ENCODE measurements at regions not wholly inside any gene's neighbourhood (a gene's known extent, or its start where the extent isn't known, plus 50 kb on each side); places are given as distances from the start of the nearest gene placed in this dataset.
"Not testable (repeated sequence)": the region's sequence is repeated elsewhere in the genome, so short reads cannot be mapped to it uniquely, and the experiment has no call there.

DNA sequence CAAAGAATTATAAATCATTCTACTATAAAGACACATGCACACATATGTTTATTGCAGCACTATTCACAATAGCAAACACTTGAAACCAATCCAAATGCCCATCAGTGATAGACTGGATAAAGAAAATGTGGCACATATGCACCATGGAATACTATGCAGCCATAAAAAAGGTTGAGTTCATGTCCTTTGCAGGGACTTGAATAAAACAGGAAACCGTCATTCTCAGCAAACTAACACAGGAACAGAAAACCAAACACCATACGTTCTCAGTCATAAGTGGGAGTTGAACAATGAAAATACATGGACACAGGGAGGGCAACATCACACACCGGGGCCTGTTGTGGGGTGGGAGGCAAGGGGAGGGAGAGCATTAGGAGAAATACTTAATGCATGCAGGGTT, 538.9 kb downstream of the FRK start:
- H2AK5ac ChIP-seq (ENCODE audit: low read length); H3K79me2 ChIP-seq (ENCODE audit: control insufficient read depth, insufficient read depth, low read length); H3K27me3 ChIP-seq (ENCODE audit: insufficient read depth, low read length, poor library complexity); H2BK5ac ChIP-seq (ENCODE audit: low read length); H2BK120ac ChIP-seq (ENCODE audit: low read depth, low read length); H4K5ac ChIP-seq (ENCODE audit: low read length); H3K9ac ChIP-seq (ENCODE audit: low read length); H3K23ac ChIP-seq (ENCODE audit: low read length); H3K4me1 ChIP-seq (ENCODE audit: control insufficient read depth, low read depth, low read length); H3K27ac ChIP-seq (ENCODE audit: low read depth, low read length); H3K4ac ChIP-seq (ENCODE audit: low read depth, low read length); H3K79me1 ChIP-seq (ENCODE audit: low read length); DNase-seq; H3K56ac ChIP-seq (ENCODE audit: low read length); H3K18ac ChIP-seq (ENCODE audit: low read length); H3K36me3 ChIP-seq (ENCODE audit: control insufficient read depth, insufficient read depth, low read length); H2BK15ac ChIP-seq (replicated peaks; ENCODE audit: low read depth); H4K8ac ChIP-seq (ENCODE audit: low read depth, low read length); H3K4me2 ChIP-seq (ENCODE audit: low read length); H3K4me3 ChIP-seq (ENCODE audit: low read length): not testable (repeated sequence)
- WGBS (ENCODE audit: extremely low coverage, insufficient coverage, low lambda C conversion rate): no CpG with 5 or more reads among the region's 3 CpGs

DNA sequence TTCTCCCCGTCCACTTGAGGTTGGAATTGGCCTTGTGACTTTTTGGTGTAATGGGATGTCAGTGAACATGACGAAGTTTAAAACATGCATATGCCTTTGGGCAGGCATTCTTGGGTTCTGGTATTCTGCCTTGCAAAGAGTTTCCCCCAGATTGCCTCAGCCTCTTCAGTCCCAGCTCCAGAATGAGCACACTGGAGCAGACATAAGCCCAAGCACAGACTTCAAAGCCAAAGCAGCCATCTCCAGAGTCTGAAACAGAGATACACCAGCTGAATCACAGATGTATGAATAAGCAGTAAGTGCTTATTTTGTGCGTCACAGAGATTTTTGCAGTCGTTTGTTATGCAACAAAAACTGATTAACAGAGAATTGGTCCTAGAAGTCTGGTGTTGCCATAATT, 546.0 kb downstream of the FRK start:
- no peaks in the 10 kb centered on the region for H3K36me3 ChIP-seq (ENCODE audit: control insufficient read depth, insufficient read depth, low read length)
- no peak overlapping the region for H4K8ac ChIP-seq (ENCODE audit: low read depth, low read length)
- H3K4me2 ChIP-seq (ENCODE audit: low read length): no peak overlapping the region
- H3K18ac ChIP-seq (ENCODE audit: low read length): no peak overlapping the region
- no peak overlapping the region for H3K27ac ChIP-seq (ENCODE audit: low read depth, low read length)
- no peaks in the 10 kb centered on the region for H3K27me3 ChIP-seq (ENCODE audit: insufficient read depth, low read length, poor library complexity)
- H2BK5ac ChIP-seq (ENCODE audit: low read length): no peak overlapping the region
- peak; percentile 22 for DNase-seq
- no peak overlapping the region for H3K9ac ChIP-seq (ENCODE audit: low read length)
- H3K79me1 ChIP-seq (ENCODE audit: low read length): no peaks in the 10 kb centered on the region
- no peak overlapping the region for H2BK15ac ChIP-seq (replicated peaks; ENCODE audit: low read depth)
- H2AK5ac ChIP-seq (ENCODE audit: low read length): no peak overlapping the region
- WGBS (ENCODE audit: extremely low coverage, insufficient coverage, low lambda C conversion rate): no CpG with 5 or more reads among the region's 4 CpGs
- H3K4ac ChIP-seq (ENCODE audit: low read depth, low read length): no peak overlapping the region
- H3K4me3 ChIP-seq (ENCODE audit: low read length): no peak overlapping the region
- H3K4me1 ChIP-seq (ENCODE audit: control insufficient read depth, low read depth, low read length): no peaks in the 10 kb centered on the region
- no peaks in the 10 kb centered on the region for H3K79me2 ChIP-seq (ENCODE audit: control insufficient read depth, insufficient read depth, low read length)
- no peak overlapping the region for H4K5ac ChIP-seq (ENCODE audit: low read length)
- H3K56ac ChIP-seq (ENCODE audit: low read length): no peak overlapping the region
- H3K23ac ChIP-seq (ENCODE audit: low read length): no peak overlapping the region
- no peak overlapping the region for H2BK120ac ChIP-seq (ENCODE audit: low read depth, low read length)

DNA sequence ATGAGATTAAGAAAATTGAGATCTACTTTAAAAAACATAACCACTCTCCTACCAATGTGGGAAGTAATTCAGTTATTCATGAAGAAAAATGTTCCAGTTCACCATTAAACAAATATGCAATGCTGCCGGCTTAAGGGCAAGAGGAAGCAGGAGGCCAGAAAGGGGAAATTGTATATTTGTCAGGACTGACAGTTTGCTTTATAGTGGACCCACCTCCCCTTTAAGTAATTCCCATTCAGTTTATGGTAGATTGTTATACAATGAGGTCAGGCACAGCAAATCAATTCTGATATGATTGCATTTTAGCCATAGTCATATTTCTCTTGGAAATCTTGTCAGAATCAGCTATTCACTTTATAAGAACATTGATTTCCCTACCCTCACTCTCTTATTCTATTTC, 547.8 kb downstream of the FRK start:
- Histone ChIP-seq H3K4me2 (ENCODE audit: low read length) (no peak overlapping the region), H2BK5ac (ENCODE audit: low read length) (no peak overlapping the region), H2AK5ac (ENCODE audit: low read length) (no peak overlapping the region), H3K27me3 (ENCODE audit: insufficient read depth, low read length, poor library complexity) (no peaks in the 10 kb centered on the region), H3K4ac (ENCODE audit: low read depth, low read length) (no peak overlapping the region), H4K5ac (ENCODE audit: low read length) (no peak overlapping the region), H3K36me3 (ENCODE audit: control insufficient read depth, insufficient read depth, low read length) (no peaks in the 10 kb centered on the region), H4K8ac (ENCODE audit: low read depth, low read length) (no peak overlapping the region), H3K4me1 (ENCODE audit: control insufficient read depth, low read depth, low read length) (no peaks in the 10 kb centered on the region), H3K56ac (ENCODE audit: low read length) (no peak overlapping the region), H3K4me3 (ENCODE audit: low read length) (no peak overlapping the region), H3K18ac (ENCODE audit: low read length) (no peak overlapping the region), H2BK120ac (ENCODE audit: low read depth, low read length) (no peak overlapping the region), H3K27ac (ENCODE audit: low read depth, low read length) (no peak overlapping the region), H3K23ac (ENCODE audit: low read length) (no peak overlapping the region), H3K79me1 (ENCODE audit: low read length) (no peaks in the 10 kb centered on the region), H2BK15ac (replicated peaks; ENCODE audit: low read depth) (no peak overlapping the region), H3K9ac (ENCODE audit: low read length) (no peak overlapping the region), H3K79me2 (ENCODE audit: control insufficient read depth, insufficient read depth, low read length) (no peaks in the 10 kb centered on the region)
- WGBS (ENCODE audit: extremely low coverage, insufficient coverage, low lambda C conversion rate): no CpG with 5 or more reads among the region's 1 CpG
- DNase-seq: no peak

DNA sequence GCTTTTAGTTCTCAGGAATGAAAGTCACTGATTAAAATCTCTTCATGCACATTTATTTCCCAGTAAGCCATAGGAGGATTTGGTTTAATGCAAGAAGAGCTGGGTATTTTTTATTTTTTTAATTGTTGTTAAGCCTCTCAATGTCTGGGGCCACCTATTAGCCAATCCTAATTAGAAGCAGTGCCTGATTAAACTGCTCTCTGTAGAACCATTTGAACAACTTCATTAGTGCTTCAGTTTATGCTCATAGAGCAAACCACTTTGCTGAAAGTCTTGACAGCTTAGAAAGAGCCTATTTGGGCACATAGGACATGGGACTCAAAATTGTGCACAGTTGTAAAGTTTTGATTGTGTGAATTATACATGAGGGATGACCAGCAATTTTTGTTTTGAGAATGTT, 548.9 kb downstream of the FRK start:
- Histone ChIP-seq H3K23ac (ENCODE audit: low read length) (no peak overlapping the region), H3K56ac (ENCODE audit: low read length) (no peak overlapping the region), H3K4ac (ENCODE audit: low read depth, low read length) (no peak overlapping the region), H3K4me1 (ENCODE audit: control insufficient read depth, low read depth, low read length) (no peaks in the 10 kb centered on the region), H3K79me1 (ENCODE audit: low read length) (no peaks in the 10 kb centered on the region), H3K18ac (ENCODE audit: low read length) (no peak overlapping the region), H3K79me2 (ENCODE audit: control insufficient read depth, insufficient read depth, low read length) (no peaks in the 10 kb centered on the region), H3K4me3 (ENCODE audit: low read length) (no peak overlapping the region), H4K8ac (ENCODE audit: low read depth, low read length) (no peak overlapping the region), H2BK5ac (ENCODE audit: low read length) (no peak overlapping the region), H3K9ac (ENCODE audit: low read length) (no peak overlapping the region), H3K4me2 (ENCODE audit: low read length) (no peak overlapping the region), H3K27ac (ENCODE audit: low read depth, low read length) (no peak overlapping the region), H4K5ac (ENCODE audit: low read length) (no peak overlapping the region), H2AK5ac (ENCODE audit: low read length) (no peak overlapping the region), H3K27me3 (ENCODE audit: insufficient read depth, low read length, poor library complexity) (no peaks in the 10 kb centered on the region), H3K36me3 (ENCODE audit: control insufficient read depth, insufficient read depth, low read length) (no peaks in the 10 kb centered on the region), H2BK15ac (replicated peaks; ENCODE audit: low read depth) (no peak overlapping the region), H2BK120ac (ENCODE audit: low read depth, low read length) (no peak overlapping the region)
- DNase-seq: no peak

DNA sequence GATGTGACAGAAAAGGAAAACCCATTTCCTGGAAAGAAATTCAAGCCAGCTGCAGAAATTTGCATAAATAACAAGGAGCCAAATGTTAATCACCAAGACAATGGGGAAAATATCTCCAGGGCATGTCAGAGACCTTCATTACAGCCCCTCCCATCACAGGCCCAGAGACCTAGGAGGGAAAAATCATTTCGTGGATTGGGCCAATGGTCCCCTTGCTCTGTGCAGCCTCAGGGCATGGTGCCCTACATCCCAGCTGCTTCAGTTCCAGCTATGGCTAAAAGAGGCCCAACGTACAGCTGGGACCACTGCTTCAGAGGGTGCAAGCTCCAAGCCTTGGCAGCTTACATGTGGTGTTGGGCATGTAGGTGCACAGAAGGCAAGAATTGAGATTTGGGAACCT, 558.3 kb downstream of the FRK start:
- H3K79me2 ChIP-seq (ENCODE audit: control insufficient read depth, insufficient read depth, low read length); H3K4me2 ChIP-seq (ENCODE audit: low read length); H2BK5ac ChIP-seq (ENCODE audit: low read length); H3K79me1 ChIP-seq (ENCODE audit: low read length); H3K4me3 ChIP-seq (ENCODE audit: low read length); H3K23ac ChIP-seq (ENCODE audit: low read length); H3K27me3 ChIP-seq (ENCODE audit: insufficient read depth, low read length, poor library complexity); H3K9ac ChIP-seq (ENCODE audit: low read length); H3K4me1 ChIP-seq (ENCODE audit: control insufficient read depth, low read depth, low read length); H4K8ac ChIP-seq (ENCODE audit: low read depth, low read length); H3K18ac ChIP-seq (ENCODE audit: low read length); H4K5ac ChIP-seq (ENCODE audit: low read length); H3K27ac ChIP-seq (ENCODE audit: low read depth, low read length); H2AK5ac ChIP-seq (ENCODE audit: low read length); H3K4ac ChIP-seq (ENCODE audit: low read depth, low read length); H2BK15ac ChIP-seq (replicated peaks; ENCODE audit: low read depth); H2BK120ac ChIP-seq (ENCODE audit: low read depth, low read length); H3K36me3 ChIP-seq (ENCODE audit: control insufficient read depth, insufficient read depth, low read length): not testable (repeated sequence)
- peak overlapping the region; percentile 12 for H3K56ac ChIP-seq (ENCODE audit: low read length)
- peak; percentile 48 for DNase-seq
- WGBS (ENCODE audit: extremely low coverage, insufficient coverage, low lambda C conversion rate): no CpG with 5 or more reads among the region's 2 CpGs

DNA sequence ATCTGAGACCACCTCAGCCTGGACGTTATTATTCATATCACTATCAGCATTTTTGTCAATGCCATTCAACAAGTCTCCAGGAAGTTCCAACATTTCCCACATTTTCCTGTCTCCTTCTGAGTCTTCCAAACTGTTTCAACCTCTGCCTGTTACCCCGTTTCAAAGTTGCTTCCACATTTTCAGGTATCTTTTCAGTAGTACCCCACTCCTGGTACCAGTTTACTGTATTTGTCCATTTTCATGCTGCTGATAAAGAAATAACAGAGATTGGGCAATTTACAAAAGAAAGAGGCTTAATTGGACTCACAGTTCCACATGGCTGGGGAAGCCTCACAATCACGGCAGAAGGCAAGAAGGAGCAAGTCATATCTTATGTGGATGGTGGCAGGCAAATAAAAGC, 565.5 kb downstream of the FRK start:
- no peak overlapping the region for H4K8ac ChIP-seq (ENCODE audit: low read depth, low read length)
- H2BK5ac ChIP-seq (ENCODE audit: low read length): no peak overlapping the region
- no peak overlapping the region for H2BK15ac ChIP-seq (replicated peaks; ENCODE audit: low read depth)
- no peak overlapping the region for H3K4me3 ChIP-seq (ENCODE audit: low read length)
- no peak overlapping the region for H2AK5ac ChIP-seq (ENCODE audit: low read length)
- H3K4me1 ChIP-seq (ENCODE audit: control insufficient read depth, low read depth, low read length): no peaks in the 10 kb centered on the region
- no CpG with 5 or more reads among the region's 3 CpGs for WGBS (ENCODE audit: extremely low coverage, insufficient coverage, low lambda C conversion rate)
- no peak overlapping the region for H3K9ac ChIP-seq (ENCODE audit: low read length)
- H4K5ac ChIP-seq (ENCODE audit: low read length): no peak overlapping the region
- no peak overlapping the region for H3K18ac ChIP-seq (ENCODE audit: low read length)
- no peaks in the 10 kb centered on the region for H3K27me3 ChIP-seq (ENCODE audit: insufficient read depth, low read length, poor library complexity)
- H3K79me2 ChIP-seq (ENCODE audit: control insufficient read depth, insufficient read depth, low read length): no peaks in the 10 kb centered on the region
- no peak overlapping the region for H3K23ac ChIP-seq (ENCODE audit: low read length)
- no peak overlapping the region for H3K27ac ChIP-seq (ENCODE audit: low read depth, low read length)
- no peaks in the 10 kb centered on the region for H3K79me1 ChIP-seq (ENCODE audit: low read length)
- no peak overlapping the region for H3K4ac ChIP-seq (ENCODE audit: low read depth, low read length)
- H3K56ac ChIP-seq (ENCODE audit: low read length): no peak overlapping the region
- H3K36me3 ChIP-seq (ENCODE audit: control insufficient read depth, insufficient read depth, low read length): no peaks in the 10 kb centered on the region
- no peak overlapping the region for H2BK120ac ChIP-seq (ENCODE audit: low read depth, low read length)
- H3K4me2 ChIP-seq (ENCODE audit: low read length): no peak overlapping the region
- DNase-seq: no peak

Measured in mesendoderm (in vitro differentiated cells).